T-cell (primary cell): ENCODE measurements at regions not wholly inside any gene's neighbourhood (a gene's known extent, or its start where the extent isn't known, plus 50 kb on each side); places are given as distances from the start of the nearest gene placed in this dataset.

Source experiments
- ATAC-seq, 4 experiments: fragments of 200-7000 bp in 3 of 4; fragments of 150-1000 bp in 1 of 4; cut with Tn5 transposase; replicated peaks in 1 of 4; 1 replicate in 3 of 4; 2 replicates in 1 of 4; pipeline ENCODE4 v1.10.0; 2021; ENCODE audit warnings: moderate library complexity in 3 of 4, mild to moderate bottlenecking in 2 of 4, moderate number of reproducible peaks in 1 of 4
- CTCF ChIA-PET, 2 donors: fragments of 300-600 bp; sonication (Branson Sonifier 250); formaldehyde crosslinking; loops; one replicate each; lab custom pipeline; 2022; ENCODE audit warnings: antibody characterized with exemption in 2 of 2; lab: Charles Lee
- POLR2A ChIA-PET, 2 donors: fragments of 300-600 bp; sonication (Branson Sonifier 250); formaldehyde crosslinking; loops; one replicate each; lab custom pipeline; 2022; ENCODE audit warnings: antibody characterized with exemption in 2 of 2; lab: Charles Lee
- DNase-seq, 35 experiments: peaks; one replicate each; pipeline versions ENCODE4 v3.0.0 to v3.0.0-alpha.2; 2013 to 2023
- H3K27ac ChIP-seq: one replicate; pipeline ENCODE4 v1.5.1; 2013; ENCODE audit warnings: low read length
- H3K27me3 ChIP-seq, 2 experiments: replicated peaks in 1 of 2; 1 replicate in 1 of 2; 2 replicates in 1 of 2; pipeline versions ENCODE4 v1.6.1 to v1.7.0; 2013; ENCODE audit warnings: low read length in 1 of 2, mixed read lengths in 1 of 2; ENCODE audit not compliant: control insufficient read depth in 2 of 2, insufficient read depth in 2 of 2; ENCODE audit errors: extremely low read depth in 1 of 2
- H3K36me3 ChIP-seq, 2 donors: 1 replicate in 1 of 2; 2 replicates in 1 of 2; pipeline versions ENCODE4 v1.6.1 to v1.7.0; 2013; ENCODE audit warnings: low read length in 1 of 2; ENCODE audit not compliant: control insufficient read depth in 2 of 2, insufficient read depth in 1 of 2; ENCODE audit errors: extremely low read depth in 1 of 2
- H3K4me1 ChIP-seq, 2 experiments: 1 replicate in 1 of 2; 2 replicates in 1 of 2; pipeline versions ENCODE4 v1.6.1 to v1.7.0; 2013; ENCODE audit warnings: low read length in 2 of 2, mixed read lengths in 1 of 2; ENCODE audit not compliant: insufficient read depth in 2 of 2, control insufficient read depth in 1 of 2; ENCODE audit errors: extremely low read depth in 1 of 2
- H3K4me3 ChIP-seq, 2 donors: 1 replicate in 1 of 2; 2 replicates in 1 of 2; pipeline versions ENCODE4 v1.5.1 to v1.7.0; 2013; ENCODE audit warnings: mild to moderate bottlenecking in 2 of 2, low read length in 1 of 2, moderate library complexity in 1 of 2; ENCODE audit not compliant: control insufficient read depth in 1 of 2; ENCODE audit errors: extremely low read depth in 1 of 2
- H3K9me3 ChIP-seq: 2 replicates; pipeline ENCODE4 v1.7.0; 2013
- H3K27ac Mint-ChIP-seq, 2 donors: one replicate each; pipeline ENCODE4 v1.8.0; 2020 to 2021; ENCODE audit warnings: mild to moderate bottlenecking in 2 of 2, mixed read lengths in 2 of 2
- H3K27me3 Mint-ChIP-seq, 2 donors: one replicate each; pipeline ENCODE4 v1.8.0; 2021 to 2022; ENCODE audit warnings: mixed read lengths in 2 of 2
- H3K36me3 Mint-ChIP-seq: one replicate; pipeline ENCODE4 v1.8.0; 2021; ENCODE audit warnings: mixed read lengths
- H3K4me1 Mint-ChIP-seq, 3 donors: one replicate each; pipeline ENCODE4 v1.8.0; 2020 to 2022; ENCODE audit warnings: mixed read lengths in 3 of 3, mild to moderate bottlenecking in 1 of 3
- H3K4me3 Mint-ChIP-seq, 3 donors: one replicate each; pipeline ENCODE4 v1.8.0; 2020 to 2022; ENCODE audit warnings: mild to moderate bottlenecking in 3 of 3, mixed read lengths in 3 of 3, moderate library complexity in 3 of 3
- H3K9me3 Mint-ChIP-seq, 3 donors: one replicate each; pipeline ENCODE4 v1.8.0; 2020 to 2022; ENCODE audit warnings: mixed read lengths in 3 of 3
- WGBS: methylation state at CpG from one replicate; pipeline ENCODE4 v1.1.5; 2013; ENCODE audit warnings: missing lambda C conversion rate; ENCODE audit not compliant: insufficient coverage; 5-methylcytosine and 5-hydroxymethylcytosine counted together

DNA sequence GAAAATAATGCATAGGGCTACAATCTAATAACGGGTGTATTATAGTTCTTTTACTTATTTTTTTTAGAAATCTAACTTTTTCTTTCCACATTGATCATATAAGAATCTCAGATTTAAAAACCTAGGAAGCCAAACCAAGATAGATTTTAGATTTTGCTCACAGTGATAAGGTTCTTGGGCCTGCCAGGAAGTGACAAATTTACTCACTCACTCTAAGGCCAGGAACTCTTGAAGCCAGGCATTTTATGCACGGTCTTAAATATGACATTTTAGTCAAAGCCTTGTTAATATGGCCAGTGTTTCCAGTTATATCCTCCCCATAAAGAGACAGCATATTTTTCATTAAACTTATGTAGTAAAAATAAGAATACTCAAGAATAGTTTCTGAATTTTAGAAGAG is 271.4 kb downstream of the SQOR start:
- no peak for DNase-seq

DNA sequence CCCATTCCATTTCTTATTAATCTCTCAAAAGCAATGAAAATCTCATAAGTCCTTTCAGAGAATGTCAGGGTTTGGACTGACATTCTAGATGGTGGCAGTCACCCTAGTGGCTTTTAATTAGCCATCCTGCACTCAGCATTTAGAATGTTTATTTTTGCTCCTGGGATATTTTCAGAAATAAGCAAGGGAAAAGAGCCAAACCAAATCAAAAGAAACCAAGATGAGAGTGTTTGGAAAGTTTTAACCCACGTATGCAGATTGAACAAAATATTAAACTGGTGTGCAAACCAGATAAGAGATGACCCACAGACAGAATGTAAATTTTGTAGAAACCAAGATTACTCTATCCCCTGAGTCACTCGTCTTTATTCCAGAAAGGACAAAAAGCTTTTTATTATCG is 275.8 kb downstream of the SQOR start:
- WGBS = no CpG with 5 or more reads among the region's 3 CpGs
- H3K9me3 ChIP-seq = no peaks in the 10 kb centered on the region
- H3K4me1 ChIP-seq = no peaks in the 10 kb centered on the region
- no peak overlapping the region for H3K4me3 ChIP-seq
- Mint-ChIP-seq H3K36me3 (no peaks in the 10 kb centered on the region), H3K4me3 (no peak overlapping the region), H3K27ac (no peak overlapping the region), H3K27me3 (no peaks in the 10 kb centered on the region), H3K4me1 (no peaks in the 10 kb centered on the region), H3K9me3 (peaks cover 5 to 19% (median 13%) of the 10 kb centered on the region in 3 donors)
- POLR2A ChIA-PET = no interaction called here
- no peaks in the 10 kb centered on the region for H3K27me3 ChIP-seq
- no peaks in the 10 kb centered on the region for H3K36me3 ChIP-seq
- CTCF ChIA-PET = no interaction called here
- ATAC-seq (no peak), DNase-seq (no peak)
- H3K27ac ChIP-seq = no peak overlapping the region

More for the DNA sequence above, 271.4 kb downstream of the SQOR start:
- Histone ChIP-seq H3K9me3 (no peaks in the 10 kb centered on the region), H3K4me1 (no peaks in the 10 kb centered on the region), H3K27me3 (no peaks in the 10 kb centered on the region), H3K4me3 (no peak overlapping the region), H3K27ac (no peak overlapping the region), H3K36me3 (no peaks in the 10 kb centered on the region)
- no peak overlapping the region for H3K4me3 Mint-ChIP-seq
- H3K27me3 Mint-ChIP-seq = no peaks in the 10 kb centered on the region
- H3K4me1 Mint-ChIP-seq = no peaks in the 10 kb centered on the region
- no peaks in the 10 kb centered on the region for H3K36me3 Mint-ChIP-seq
- no peak for ATAC-seq
- no CpG with 5 or more reads among the region's 2 CpGs for WGBS
- H3K27ac Mint-ChIP-seq = no peak overlapping the region
- H3K9me3 Mint-ChIP-seq = peaks cover 5 to 22% (median 13%) of the 10 kb centered on the region in 3 donors
- CTCF ChIA-PET = no interaction called here
- POLR2A ChIA-PET = no interaction called here

DNA sequence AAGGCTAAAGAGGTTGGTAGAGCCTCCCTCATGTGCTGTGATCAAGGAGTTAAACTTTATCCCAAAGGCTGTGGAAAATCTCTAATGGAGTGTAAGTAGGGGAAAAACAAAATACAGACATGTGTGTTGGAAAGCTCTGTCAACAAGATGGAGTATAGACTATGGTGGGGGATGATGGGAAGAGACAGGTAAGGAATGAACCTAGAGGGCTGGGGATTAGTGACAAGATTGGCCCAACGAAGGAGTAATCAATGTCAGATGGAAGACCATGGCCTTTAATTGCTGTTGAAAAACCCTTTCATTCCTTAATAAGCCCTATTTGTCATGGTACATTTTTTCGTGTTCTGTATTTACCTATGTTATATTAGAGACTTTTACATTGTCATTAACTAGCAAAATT is 278.6 kb downstream of the SQOR start:
- Histone ChIP-seq H3K9me3 (no peaks in the 10 kb centered on the region), H3K27me3 (no peaks in the 10 kb centered on the region), H3K27ac (no peak overlapping the region), H3K4me1 (no peaks in the 10 kb centered on the region), H3K36me3 (no peaks in the 10 kb centered on the region), H3K4me3 (no peak overlapping the region)
- DNase-seq (no peak), ATAC-seq (no peak)
- ChIA-PET POLR2A (no interaction called here), CTCF (no interaction called here)
- H3K36me3 Mint-ChIP-seq = no peaks in the 10 kb centered on the region
- H3K27me3 Mint-ChIP-seq = no peaks in the 10 kb centered on the region
- H3K4me3 Mint-ChIP-seq = no peak overlapping the region
- H3K27ac Mint-ChIP-seq = no peak overlapping the region
- WGBS = no CpG with 5 or more reads among the region's 2 CpGs
- no peaks in the 10 kb centered on the region for H3K4me1 Mint-ChIP-seq
- peaks cover 0 to 14% (median 9%) of the 10 kb centered on the region in 3 donors for H3K9me3 Mint-ChIP-seq

DNA sequence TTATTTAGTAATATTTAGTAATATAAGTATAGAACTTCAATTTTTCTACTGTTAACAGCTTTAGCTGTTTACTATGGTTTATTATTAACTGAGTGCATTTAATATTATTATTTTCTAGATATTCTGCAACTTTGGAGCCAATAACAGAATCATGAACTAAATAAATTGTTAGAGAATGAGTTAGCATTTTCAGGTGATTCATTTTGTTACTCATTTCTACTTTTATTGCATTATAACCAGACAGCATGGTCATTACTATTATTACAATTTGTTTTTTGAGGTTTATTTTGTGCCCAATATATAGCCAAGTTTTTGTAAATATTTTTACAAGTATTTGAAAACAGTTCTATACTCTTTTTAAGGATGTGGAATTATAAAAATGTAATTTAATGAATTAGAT is 279.6 kb downstream of the SQOR start:
- no peak overlapping the region for H3K27ac ChIP-seq
- Mint-ChIP-seq H3K4me3 (no peak overlapping the region), H3K9me3 (peaks cover 0 to 8% (median 8%) of the 10 kb centered on the region in 3 donors), H3K36me3 (no peaks in the 10 kb centered on the region), H3K4me1 (no peaks in the 10 kb centered on the region), H3K27ac (no peak overlapping the region), H3K27me3 (no peaks in the 10 kb centered on the region)
- no peaks in the 10 kb centered on the region for H3K36me3 ChIP-seq
- ChIA-PET POLR2A (no interaction called here), CTCF (no interaction called here)
- H3K27me3 ChIP-seq = no peaks in the 10 kb centered on the region
- H3K4me3 ChIP-seq = no peak overlapping the region
- H3K9me3 ChIP-seq = no peaks in the 10 kb centered on the region
- no peaks in the 10 kb centered on the region for H3K4me1 ChIP-seq
- DNase-seq (no peak), ATAC-seq (no peak)

DNA sequence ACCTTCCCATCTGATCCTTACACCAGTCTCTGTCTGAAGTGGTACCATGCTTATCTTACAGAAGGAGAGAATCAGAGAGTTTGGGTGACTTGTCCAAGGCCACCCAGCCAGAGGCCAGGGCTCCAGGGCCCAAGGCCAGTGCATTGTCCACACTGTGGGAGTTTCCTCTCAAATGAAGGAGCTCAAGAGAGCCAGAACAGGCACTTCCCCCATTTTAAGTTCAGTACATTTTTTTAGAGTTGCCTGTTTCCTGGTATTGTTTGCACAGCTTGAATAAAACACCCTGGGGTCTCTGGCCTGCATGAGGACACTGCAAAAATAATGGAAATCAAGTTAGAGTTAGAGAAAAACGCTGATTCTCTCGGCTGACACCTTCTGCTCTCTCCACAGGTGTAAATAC is 284.0 kb downstream of the SQOR start:
- no peaks in the 10 kb centered on the region for H3K36me3 ChIP-seq
- H3K4me3 Mint-ChIP-seq = no peak overlapping the region
- H3K27ac ChIP-seq = no peak overlapping the region
- ChIA-PET CTCF (interaction anchor here in 1 of 2 donors (0.5 kb wide), 2 partner anchors 11 to 16 kb away, joined by 3 to 4 read pairs; no protein-coding TSS in a partner anchor), POLR2A (no interaction called here)
- no peaks in the 10 kb centered on the region for H3K4me1 Mint-ChIP-seq
- DNase-seq (no peak), ATAC-seq (no peak)
- WGBS = no CpG with 5 or more reads among the region's 2 CpGs
- no peaks in the 10 kb centered on the region for H3K9me3 ChIP-seq
- no peak overlapping the region for H3K27ac Mint-ChIP-seq
- no peaks in the 10 kb centered on the region for H3K27me3 Mint-ChIP-seq
- H3K36me3 Mint-ChIP-seq = no peaks in the 10 kb centered on the region
- peaks cover 0 to 7% (median 3%) of the 10 kb centered on the region in 3 donors for H3K9me3 Mint-ChIP-seq
- no peaks in the 10 kb centered on the region for H3K4me1 ChIP-seq
- no peak overlapping the region for H3K4me3 ChIP-seq
- H3K27me3 ChIP-seq = no peaks in the 10 kb centered on the region

DNA sequence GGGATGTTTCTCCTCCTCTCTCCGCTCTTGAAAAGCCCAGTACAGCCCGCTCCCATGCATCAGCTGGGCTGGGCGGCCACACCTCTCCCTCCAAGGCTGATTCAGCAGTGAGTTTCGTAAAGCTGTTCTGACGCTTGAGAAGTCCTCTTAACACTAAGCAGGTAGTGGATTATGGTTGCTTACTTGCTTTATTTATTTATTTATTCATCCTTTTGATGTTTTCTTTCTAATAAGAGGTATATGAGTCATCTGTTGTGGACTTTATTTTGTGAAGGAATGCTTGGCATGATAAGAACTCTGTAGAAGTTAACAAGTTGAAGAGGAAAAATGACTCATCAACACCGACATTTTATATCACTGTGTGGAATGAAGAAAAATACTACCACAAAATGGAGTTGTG is 285.0 kb downstream of the SQOR start:
- Mint-ChIP-seq H3K27me3 (no peaks in the 10 kb centered on the region), H3K4me3 (no peak overlapping the region), H3K36me3 (no peaks in the 10 kb centered on the region), H3K9me3 (peaks cover 0 to 7% (median 3%) of the 10 kb centered on the region in 3 donors), H3K27ac (no peak overlapping the region), H3K4me1 (no peaks in the 10 kb centered on the region)
- DNase-seq (no peak), ATAC-seq (no peak)
- H3K27me3 ChIP-seq = no peaks in the 10 kb centered on the region
- H3K36me3 ChIP-seq = no peaks in the 10 kb centered on the region
- no CpG with 5 or more reads among the region's 6 CpGs for whole genome bisulfite sequencing
- no peak overlapping the region for H3K4me3 ChIP-seq
- CTCF ChIA-PET = no interaction called here
- POLR2A ChIA-PET = no interaction called here
- no peaks in the 10 kb centered on the region for H3K4me1 ChIP-seq
- H3K9me3 ChIP-seq = no peaks in the 10 kb centered on the region
- no peak overlapping the region for H3K27ac ChIP-seq

DNA sequence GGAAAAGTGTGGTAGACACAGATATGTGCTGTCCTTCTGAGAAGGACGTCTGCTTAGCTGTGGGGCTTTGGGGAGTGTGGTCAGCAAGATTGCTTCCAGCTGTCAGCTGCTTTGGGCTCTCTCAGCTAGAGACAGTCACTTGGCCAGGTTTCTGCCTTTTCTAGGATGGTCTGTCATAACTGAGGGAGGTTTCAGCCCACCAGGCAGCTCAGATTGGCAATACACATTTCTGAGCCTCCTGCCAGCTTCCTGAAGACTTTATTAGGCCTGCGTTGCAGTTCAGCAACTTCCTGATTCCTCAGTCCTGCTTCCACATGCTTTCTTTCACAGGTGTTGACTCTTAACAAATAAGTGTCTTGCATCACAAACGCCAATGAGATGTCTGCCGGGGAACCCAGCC is 286.5 kb downstream of the SQOR start:
- H3K9me3 Mint-ChIP-seq = peaks cover 0 to 7% (median 3%) of the 10 kb centered on the region in 3 donors
- no peak overlapping the region for H3K4me3 Mint-ChIP-seq
- ATAC-seq (no peak), DNase-seq (no peak)
- Histone ChIP-seq H3K4me3 (no peak overlapping the region), H3K9me3 (no peaks in the 10 kb centered on the region), H3K4me1 (no peaks in the 10 kb centered on the region), H3K27ac (no peak overlapping the region), H3K36me3 (no peaks in the 10 kb centered on the region), H3K27me3 (no peaks in the 10 kb centered on the region)
- H3K36me3 Mint-ChIP-seq = no peaks in the 10 kb centered on the region
- no peak overlapping the region for H3K27ac Mint-ChIP-seq
- ChIA-PET CTCF (no interaction called here), POLR2A (no interaction called here)
- no peaks in the 10 kb centered on the region for H3K4me1 Mint-ChIP-seq
- WGBS = 29% methylated on average over 2 of the region's 4 CpGs
- H3K27me3 Mint-ChIP-seq = peaks cover 0 to 3% of the 10 kb centered on the region in 2 donors
